GM18519 (cell line): ENCODE measurements at regions not wholly inside any gene's neighbourhood (a gene's known extent, or its start where the extent isn't known, plus 50 kb on each side); places are given as distances from the start of the nearest gene placed in this dataset.

ENCODE experiments used
- ATAC-seq: cut with Tn5 transposase; IDR thresholded peaks from one replicate; pipeline ENCODE4 v1.9.1; 2021; ENCODE audit warnings: mild to moderate bottlenecking, moderate library complexity; ENCODE audit not compliant: unreplicated experiment, low FRiP score

GRCh38 chr5:2575871-2576270 is 175.6 kb downstream of the IRX2 start:
- ATAC-seq, result no peak

GRCh38 chr5:2575292-2575691 is 176.2 kb downstream of the IRX2 start:
- ATAC-seq, result no peak

- ATAC-seq, result no peak
Observed at GRCh38 chr5:2574155-2574554, 177.3 kb downstream of the IRX2 start.

GRCh38 chr5:2570586-2570985 is 180.9 kb downstream of the IRX2 start:
- ATAC-seq, result no peak

- no peak for ATAC-seq
Observed at GRCh38 chr5:2569774-2570542, 181.5 kb downstream of the IRX2 start.

- no peak for ATAC-seq
Observed at GRCh38 chr5:2569176-2569575, 182.3 kb downstream of the IRX2 start.

- no peak for ATAC-seq
Observed at GRCh38 chr5:2566284-2566683, 185.2 kb downstream of the IRX2 start.

GRCh38 chr5:2565147-2565546 is 186.3 kb downstream of the IRX2 start:
- ATAC-seq, result no peak

GRCh38 chr5:2563046-2563445 is 188.4 kb downstream of the IRX2 start:
- no peak for ATAC-seq

GRCh38 chr5:2562036-2562435 is 189.4 kb downstream of the IRX2 start:
- no peak for ATAC-seq

- no peak for ATAC-seq
Observed at GRCh38 chr5:2560435-2560834, 191.0 kb downstream of the IRX2 start.

- ATAC-seq, result no peak
Observed at GRCh38 chr5:2557435-2557834, 194.0 kb downstream of the IRX2 start.

GRCh38 chr5:2556375-2556966 is 195.0 kb downstream of the IRX2 start:
- ATAC-seq, result no peak

GRCh38 chr5:2553611-2554010 is 197.9 kb downstream of the IRX2 start:
- no peak for ATAC-seq

GRCh38 chr5:2550509-2550908 is 201.0 kb downstream of the IRX2 start:
- ATAC-seq, result no peak

- no peak for ATAC-seq
Observed at GRCh38 chr5:2549900-2550299, 201.6 kb downstream of the IRX2 start.

- no peak for ATAC-seq
Observed at GRCh38 chr5:2549354-2549753, 202.1 kb downstream of the IRX2 start.

- ATAC-seq, result no peak
Observed at GRCh38 chr5:2546938-2547337, 204.5 kb downstream of the IRX2 start.

- ATAC-seq, result no peak
Observed at GRCh38 chr5:2544003-2544402, 207.5 kb downstream of the IRX2 start.

- no peak for ATAC-seq
Observed at GRCh38 chr5:2542821-2543220, 208.7 kb downstream of the IRX2 start.

GRCh38 chr5:2542026-2542425 is 209.5 kb downstream of the IRX2 start:
- ATAC-seq, result no peak

GRCh38 chr5:2538169-2538568 is 213.3 kb downstream of the IRX2 start:
- no peak for ATAC-seq
